ENCODE measurements at regions not wholly inside any gene's neighbourhood (a gene's known extent, or its start where the extent isn't known, plus 50 kb on each side); places are given as distances from the start of the nearest gene placed in this dataset.

DNA sequence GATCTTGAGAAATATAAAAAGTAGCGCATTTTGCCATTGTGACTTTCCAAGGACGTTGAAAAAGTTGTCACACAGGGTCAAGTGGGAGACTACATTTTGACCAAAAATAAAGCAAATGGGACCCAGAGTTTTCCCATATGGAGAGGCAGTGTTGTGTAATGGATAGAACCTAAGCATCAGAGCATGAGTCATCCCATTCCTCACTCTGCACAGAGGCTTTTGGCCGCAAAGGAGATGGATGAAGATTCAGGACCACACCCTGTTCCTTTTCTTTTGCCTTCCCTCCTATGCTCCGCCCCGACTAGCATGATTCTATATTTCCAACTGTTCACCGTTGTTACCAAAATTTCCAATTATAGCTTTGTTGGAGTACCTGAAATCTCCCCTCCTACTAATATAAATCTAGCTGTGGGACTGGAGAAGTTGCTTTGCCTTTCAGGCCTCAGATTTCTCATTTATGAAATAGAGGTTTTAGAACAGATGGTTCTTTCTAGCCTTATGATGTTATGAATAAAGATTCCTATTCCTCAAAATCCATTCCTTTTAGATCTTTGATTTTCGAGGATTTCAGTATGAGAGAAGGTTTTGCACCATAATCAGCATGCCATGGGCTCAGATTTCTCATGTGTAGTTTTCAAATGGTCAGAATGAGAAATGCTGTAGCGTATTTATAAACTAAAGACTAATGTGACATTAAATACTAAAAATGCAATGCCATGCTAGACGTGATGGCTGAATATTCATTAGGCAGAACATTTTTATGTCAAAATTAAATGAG is 921.9 kb upstream of the TENM4 start:
- H3K27ac Mint-ChIP-seq = no peak overlapping the region
- H3K36me3 Mint-ChIP-seq = no peaks in the 10 kb centered on the region
- DNase-seq (ENCODE audit: low spot score in 2 of 2) (no peak), ATAC-seq (ENCODE audit: low read depth) (no peak)
- H3K9me3 Mint-ChIP-seq = peaks cover 3% of the 10 kb centered on the region
- H3K27me3 Mint-ChIP-seq = no peaks in the 10 kb centered on the region
- H3K4me1 Mint-ChIP-seq = no peaks in the 10 kb centered on the region
- H3K4me3 Mint-ChIP-seq = no peak overlapping the region

DNA sequence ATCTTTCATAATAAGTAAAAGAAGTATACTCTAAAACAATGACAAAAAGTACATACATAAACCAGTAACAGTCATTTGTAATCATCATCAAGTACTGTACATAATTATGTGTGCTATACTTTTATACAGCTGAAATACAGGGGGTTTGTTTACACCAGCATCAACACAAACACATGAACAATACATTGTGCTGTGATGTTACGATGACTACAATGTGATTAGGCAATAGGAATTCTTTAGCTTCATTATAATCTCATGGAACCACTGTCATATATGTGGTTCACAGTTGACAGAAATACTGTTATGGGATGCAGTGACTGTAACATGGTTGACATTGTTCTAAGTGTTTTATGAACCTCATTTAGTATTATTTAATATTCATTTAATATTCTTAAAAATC is 914.4 kb upstream of the TENM4 start:
- Mint-ChIP-seq H3K27me3 (no peaks in the 10 kb centered on the region), H3K36me3 (no peaks in the 10 kb centered on the region), H3K27ac (no peak overlapping the region), H3K9me3 (peaks cover 4% of the 10 kb centered on the region), H3K4me1 (no peaks in the 10 kb centered on the region), H3K4me3 (no peak overlapping the region)
- DNase-seq (ENCODE audit: low spot score in 2 of 2) (no peak), ATAC-seq (ENCODE audit: low read depth) (no peak)

DNA sequence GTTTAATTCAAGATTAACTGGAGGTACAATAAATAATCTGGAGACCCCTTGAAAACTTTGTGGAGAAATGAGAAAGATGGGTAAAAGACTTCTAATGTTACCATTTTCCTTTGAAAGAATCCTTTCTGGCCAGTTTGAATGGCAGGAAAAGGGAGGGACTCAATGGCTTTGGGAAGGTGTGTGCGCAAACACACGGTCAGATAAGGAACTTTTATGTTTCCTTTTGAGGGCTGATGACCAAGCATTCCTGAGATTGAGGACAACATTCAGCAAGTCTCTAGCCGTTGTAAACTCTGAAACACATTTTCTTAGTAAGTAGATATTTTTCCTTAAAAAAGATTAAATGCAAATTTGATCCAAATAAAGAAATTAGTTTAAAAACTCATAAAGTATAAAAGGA is 909.7 kb upstream of the TENM4 start:
- H3K4me3 Mint-ChIP-seq = no peak overlapping the region
- no peaks in the 10 kb centered on the region for H3K36me3 Mint-ChIP-seq
- DNase-seq (ENCODE audit: low spot score in 2 of 2) (no peak), ATAC-seq (ENCODE audit: low read depth) (no peak)
- no peaks in the 10 kb centered on the region for H3K4me1 Mint-ChIP-seq
- H3K9me3 Mint-ChIP-seq = no peaks in the 10 kb centered on the region
- H3K27ac Mint-ChIP-seq = no peak overlapping the region
- no peaks in the 10 kb centered on the region for H3K27me3 Mint-ChIP-seq

DNA sequence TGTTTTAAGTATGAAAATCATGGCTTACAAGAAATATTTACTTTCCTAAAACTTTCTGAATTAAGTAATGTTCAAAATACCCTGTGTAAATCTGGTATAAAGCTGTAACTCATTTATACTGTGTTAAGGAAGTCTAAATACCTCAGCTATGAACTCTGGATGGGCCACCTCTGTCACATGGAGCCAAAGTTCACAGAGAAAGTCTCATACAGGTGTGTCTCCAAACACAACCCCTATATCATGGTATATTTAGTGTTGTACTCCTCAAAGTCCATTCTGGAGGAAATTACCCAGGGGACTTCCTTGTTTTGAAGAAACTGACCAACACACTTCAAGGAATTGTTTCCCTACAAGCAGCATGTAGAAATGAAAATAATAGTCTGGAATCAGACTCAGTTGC is 909.2 kb upstream of the TENM4 start:
- no peak overlapping the region for H3K4me3 Mint-ChIP-seq
- no peaks in the 10 kb centered on the region for H3K9me3 Mint-ChIP-seq
- ATAC-seq (ENCODE audit: low read depth) (no peak), DNase-seq (ENCODE audit: low spot score in 2 of 2) (no peak)
- no peak overlapping the region for H3K27ac Mint-ChIP-seq
- no peaks in the 10 kb centered on the region for H3K36me3 Mint-ChIP-seq
- H3K4me1 Mint-ChIP-seq = no peaks in the 10 kb centered on the region
- no peaks in the 10 kb centered on the region for H3K27me3 Mint-ChIP-seq

DNA sequence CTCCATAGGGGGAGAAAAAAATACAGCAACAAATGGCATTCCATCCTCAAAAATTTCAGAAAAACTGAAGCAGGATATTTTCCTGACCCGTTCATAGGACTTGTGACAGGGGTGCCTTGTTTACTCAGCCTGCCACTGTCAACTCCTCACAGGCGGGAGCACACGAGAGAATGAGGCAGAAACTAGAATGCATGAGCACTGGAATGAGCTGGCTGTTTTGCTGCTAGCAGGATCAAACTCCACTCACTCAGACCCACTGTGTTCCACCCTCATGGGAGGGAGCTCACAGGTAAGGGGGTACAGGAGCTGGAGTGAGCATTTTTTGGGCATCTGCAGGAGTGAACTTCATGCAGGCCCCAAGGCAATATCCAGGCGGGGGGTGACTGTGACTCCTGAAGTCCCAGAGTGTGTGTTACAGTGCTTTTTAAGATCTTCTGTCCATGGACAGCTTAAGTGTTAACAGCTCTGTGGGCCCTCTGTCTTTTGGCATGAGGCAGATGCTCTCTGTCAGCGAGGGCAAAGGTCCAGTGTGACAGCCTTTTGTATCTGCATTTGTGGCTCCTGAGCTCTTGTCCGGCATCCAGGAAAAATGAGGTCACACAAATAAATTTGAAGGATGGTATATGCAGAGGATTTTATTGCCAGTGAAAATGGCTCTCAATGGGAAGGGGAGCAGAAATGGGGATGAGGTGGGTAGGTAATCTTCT is 905.7 kb upstream of the TENM4 start:
- Mint-ChIP-seq H3K27ac (no peak overlapping the region), H3K9me3 (peaks cover 2% of the 10 kb centered on the region), H3K4me3 (no peak overlapping the region), H3K27me3 (no peaks in the 10 kb centered on the region), H3K36me3 (no peaks in the 10 kb centered on the region), H3K4me1 (no peaks in the 10 kb centered on the region)
- DNase-seq (ENCODE audit: low spot score in 2 of 2) = no peak
- no peak for ATAC-seq (ENCODE audit: low read depth)

DNA sequence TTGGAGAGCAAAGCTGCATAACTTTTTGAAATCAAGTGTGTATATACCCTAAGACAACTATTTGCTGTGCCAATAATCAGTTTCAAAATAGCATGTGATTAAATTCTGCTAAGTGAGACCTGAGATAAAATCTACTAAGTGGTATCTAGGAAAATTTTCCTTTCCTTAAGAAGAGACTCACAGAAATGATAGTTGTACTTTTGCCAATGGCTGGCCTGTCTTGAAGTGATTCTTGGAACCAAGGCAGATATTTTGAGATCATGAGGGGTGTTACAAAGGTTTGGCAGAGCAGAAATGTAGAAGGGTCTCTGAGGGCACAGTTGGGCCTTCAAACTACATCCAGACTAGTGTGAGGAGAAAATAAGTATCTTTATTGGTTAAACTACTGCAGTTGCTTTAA is 902.6 kb upstream of the TENM4 start:
- Mint-ChIP-seq H3K27ac (no peak overlapping the region), H3K4me3 (no peak overlapping the region), H3K36me3 (no peaks in the 10 kb centered on the region), H3K4me1 (no peaks in the 10 kb centered on the region), H3K27me3 (no peaks in the 10 kb centered on the region), H3K9me3 (peaks cover 2% of the 10 kb centered on the region)
- no peak for DNase-seq (ENCODE audit: low spot score in 2 of 2)
- ATAC-seq (ENCODE audit: low read depth) = no peak

DNA sequence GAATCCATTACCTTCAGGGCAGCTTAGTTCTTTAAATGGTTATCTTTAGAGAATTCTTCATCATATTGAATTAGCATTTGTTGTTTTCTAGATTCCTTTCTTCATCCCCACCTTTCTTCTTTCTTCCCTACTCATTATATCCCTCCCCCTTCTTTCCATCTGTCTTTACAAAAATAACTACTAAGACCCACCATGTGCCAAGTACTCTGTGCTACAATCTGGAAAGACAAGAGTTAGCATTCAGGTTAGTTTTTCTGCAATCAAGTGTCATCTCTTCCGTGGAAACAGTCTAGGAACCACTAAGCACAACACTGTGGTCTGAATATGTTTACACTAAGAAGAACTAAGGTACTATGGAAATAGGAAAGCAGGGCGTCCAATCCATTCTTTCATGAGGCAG is 897.4 kb upstream of the TENM4 start:
- Mint-ChIP-seq H3K27me3 (no peaks in the 10 kb centered on the region), H3K27ac (no peak overlapping the region), H3K4me3 (no peak overlapping the region), H3K36me3 (no peaks in the 10 kb centered on the region), H3K4me1 (no peaks in the 10 kb centered on the region), H3K9me3 (peaks cover 6% of the 10 kb centered on the region)
- no peak for DNase-seq (ENCODE audit: low spot score in 2 of 2)
- no peak for ATAC-seq (ENCODE audit: low read depth)

DNA sequence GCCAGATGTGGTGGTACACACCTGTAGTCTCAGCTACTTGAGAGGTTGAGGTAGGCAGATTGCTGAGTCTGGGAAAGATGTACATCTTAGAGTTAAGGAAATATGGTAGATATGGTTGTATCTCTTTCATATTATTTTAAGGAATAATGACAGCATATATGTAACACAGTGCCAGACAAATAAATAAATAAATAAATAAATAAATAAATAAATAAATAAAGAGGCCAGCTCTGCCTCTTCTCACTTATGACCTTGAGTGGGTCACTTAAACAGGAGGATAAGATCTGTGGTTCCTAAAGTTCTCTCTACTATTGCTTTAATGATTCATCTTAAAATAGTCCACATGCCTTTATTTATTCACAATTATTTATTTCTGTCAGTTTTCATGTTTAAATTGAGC is 890.9 kb upstream of the TENM4 start:
- peaks cover 6% of the 10 kb centered on the region for H3K9me3 Mint-ChIP-seq
- no peaks in the 10 kb centered on the region for H3K36me3 Mint-ChIP-seq
- H3K27me3 Mint-ChIP-seq = no peaks in the 10 kb centered on the region
- H3K4me3 Mint-ChIP-seq = no peak overlapping the region
- ATAC-seq (ENCODE audit: low read depth) (no peak), DNase-seq (ENCODE audit: low spot score in 2 of 2) (no peak)
- H3K4me1 Mint-ChIP-seq = no peaks in the 10 kb centered on the region
- H3K27ac Mint-ChIP-seq = no peak overlapping the region

DNA sequence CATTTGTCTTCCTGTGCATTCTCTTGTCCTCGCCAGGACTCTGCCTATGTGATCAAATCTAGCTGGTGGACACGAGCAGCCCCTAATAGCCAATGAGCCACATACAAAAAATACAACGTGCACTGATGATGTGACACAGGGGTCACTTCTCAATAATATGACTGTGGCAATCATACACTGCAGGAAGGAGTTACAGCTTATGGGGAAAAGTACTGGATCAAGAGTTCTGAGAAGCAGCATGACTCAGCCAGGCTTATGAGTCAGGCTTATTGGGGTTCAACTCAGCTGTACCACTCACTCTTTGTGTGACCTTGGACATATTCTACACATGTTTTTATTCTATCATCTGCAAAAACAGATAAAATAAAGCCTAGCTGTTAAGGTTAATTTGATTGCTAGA is 889.4 kb upstream of the TENM4 start:
- DNase-seq (ENCODE audit: low spot score in 2 of 2) (no peak), ATAC-seq (ENCODE audit: low read depth) (no peak)
- H3K4me1 Mint-ChIP-seq = no peaks in the 10 kb centered on the region
- no peaks in the 10 kb centered on the region for H3K36me3 Mint-ChIP-seq
- H3K4me3 Mint-ChIP-seq = no peak overlapping the region
- H3K9me3 Mint-ChIP-seq = peaks cover 6% of the 10 kb centered on the region
- H3K27me3 Mint-ChIP-seq = no peaks in the 10 kb centered on the region
- H3K27ac Mint-ChIP-seq = no peak overlapping the region

DNA sequence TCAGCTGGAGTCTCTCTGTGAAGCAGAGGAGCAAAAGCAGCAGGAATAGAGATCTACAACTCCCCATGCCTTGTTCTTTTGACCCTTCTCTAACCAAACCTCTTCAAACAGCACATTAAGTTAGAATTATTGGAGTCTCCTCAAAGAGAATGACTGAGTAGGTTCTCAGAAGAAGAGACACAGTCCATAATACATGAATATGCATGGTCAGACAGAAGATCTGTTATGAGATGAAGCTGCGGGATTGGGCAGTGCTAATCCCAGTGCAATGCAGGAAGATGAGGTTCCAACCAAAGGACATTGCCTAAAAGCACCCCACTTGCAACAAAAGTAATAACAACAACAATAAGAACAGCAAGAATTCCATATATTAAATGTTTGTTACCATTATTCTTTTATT is 887.9 kb upstream of the TENM4 start:
- no peak overlapping the region for H3K4me3 Mint-ChIP-seq
- DNase-seq (ENCODE audit: low spot score in 2 of 2) (no peak), ATAC-seq (ENCODE audit: low read depth) (no peak)
- H3K27ac Mint-ChIP-seq = no peak overlapping the region
- no peaks in the 10 kb centered on the region for H3K36me3 Mint-ChIP-seq
- H3K4me1 Mint-ChIP-seq = no peaks in the 10 kb centered on the region
- no peaks in the 10 kb centered on the region for H3K27me3 Mint-ChIP-seq
- peaks cover 6% of the 10 kb centered on the region for H3K9me3 Mint-ChIP-seq

DNA sequence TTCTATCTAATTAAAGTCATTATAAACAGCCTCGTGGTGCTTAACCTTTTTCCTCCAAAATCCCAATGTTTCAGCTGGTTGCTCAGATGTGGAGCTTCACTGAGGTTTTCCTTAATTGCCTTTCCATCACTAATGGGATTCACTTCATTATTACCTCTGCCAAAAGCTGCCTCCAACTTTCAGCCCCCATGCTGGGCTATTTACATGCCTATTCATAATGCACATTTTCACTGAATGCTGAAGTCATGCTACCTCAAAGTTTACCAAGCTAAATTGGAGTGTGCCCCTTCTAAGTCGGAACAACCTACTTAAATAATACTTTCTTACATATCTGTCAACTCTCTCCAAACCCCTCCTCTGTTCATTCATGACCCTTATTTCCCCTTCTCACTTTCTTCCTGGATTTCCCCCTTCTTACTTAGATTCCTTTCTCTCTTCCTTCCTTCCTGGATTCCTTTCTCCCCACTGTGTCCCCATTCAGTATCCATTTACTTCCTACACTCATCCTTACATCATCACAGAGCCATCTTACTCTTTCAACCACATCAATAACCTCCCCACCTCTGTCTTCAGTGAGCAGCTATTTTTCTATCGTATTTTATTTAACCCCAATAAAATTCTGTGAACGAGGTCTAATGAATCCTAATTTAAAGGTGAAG is 887.3 kb upstream of the TENM4 start:
- Mint-ChIP-seq H3K4me3 (no peak overlapping the region), H3K27me3 (no peaks in the 10 kb centered on the region), H3K4me1 (no peaks in the 10 kb centered on the region), H3K36me3 (no peaks in the 10 kb centered on the region), H3K9me3 (peaks cover 6% of the 10 kb centered on the region), H3K27ac (no peak overlapping the region)
- ATAC-seq (ENCODE audit: low read depth) (no peak), DNase-seq (ENCODE audit: low spot score in 2 of 2) (no peak)

DNA sequence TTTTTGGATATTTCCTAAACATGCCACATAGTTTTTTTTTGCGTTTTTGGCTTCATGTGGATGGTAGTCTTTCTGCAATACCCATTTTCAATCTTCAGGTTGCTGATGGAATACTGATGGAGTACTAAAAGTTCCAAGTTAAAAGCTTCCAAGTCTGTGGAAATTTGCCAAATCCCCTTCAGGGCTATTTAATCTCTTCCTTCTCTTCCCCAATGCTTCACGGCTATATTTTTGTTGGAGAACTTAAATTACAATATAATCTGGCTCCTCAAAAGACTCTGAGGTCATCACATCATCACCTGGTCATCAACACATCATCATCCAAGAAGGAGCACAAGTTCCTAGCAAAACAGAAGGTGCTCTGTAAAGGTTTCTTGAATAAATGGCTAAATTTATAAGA is 881.0 kb upstream of the TENM4 start:
- H3K4me1 Mint-ChIP-seq = no peaks in the 10 kb centered on the region
- H3K27ac Mint-ChIP-seq = no peak overlapping the region
- DNase-seq (ENCODE audit: low spot score in 2 of 2) = no peak
- H3K9me3 Mint-ChIP-seq = peaks cover 3% of the 10 kb centered on the region
- H3K27me3 Mint-ChIP-seq = no peaks in the 10 kb centered on the region
- no peak overlapping the region for H3K4me3 Mint-ChIP-seq
- H3K36me3 Mint-ChIP-seq = no peaks in the 10 kb centered on the region
- no peak for ATAC-seq (ENCODE audit: low read depth)

DNA sequence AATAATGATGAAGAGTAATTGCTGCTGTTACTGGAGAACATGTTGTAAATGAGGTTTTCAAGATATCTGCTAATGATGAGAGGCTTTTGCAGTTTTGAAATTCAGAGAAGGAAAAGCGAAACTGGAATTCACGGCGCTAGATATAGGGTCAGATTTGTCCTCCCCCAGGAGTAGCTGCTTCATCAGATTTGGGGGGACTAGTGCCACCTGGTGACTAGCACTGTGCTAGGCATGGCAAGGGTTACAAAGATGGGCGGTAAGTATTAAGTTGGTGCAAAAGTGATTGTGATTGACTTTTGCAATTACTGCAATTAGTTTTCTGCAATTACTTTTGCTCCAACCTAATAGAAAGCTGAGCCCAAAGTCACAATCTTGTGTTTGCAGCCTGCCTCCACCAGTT is 879.9 kb upstream of the TENM4 start:
- ATAC-seq (ENCODE audit: low read depth) (no peak), DNase-seq (ENCODE audit: low spot score in 2 of 2) (no peak)
- peaks cover 1% of the 10 kb centered on the region for H3K9me3 Mint-ChIP-seq
- no peaks in the 10 kb centered on the region for H3K36me3 Mint-ChIP-seq
- no peaks in the 10 kb centered on the region for H3K4me1 Mint-ChIP-seq
- no peak overlapping the region for H3K4me3 Mint-ChIP-seq
- H3K27ac Mint-ChIP-seq = no peak overlapping the region
- H3K27me3 Mint-ChIP-seq = no peaks in the 10 kb centered on the region

DNA sequence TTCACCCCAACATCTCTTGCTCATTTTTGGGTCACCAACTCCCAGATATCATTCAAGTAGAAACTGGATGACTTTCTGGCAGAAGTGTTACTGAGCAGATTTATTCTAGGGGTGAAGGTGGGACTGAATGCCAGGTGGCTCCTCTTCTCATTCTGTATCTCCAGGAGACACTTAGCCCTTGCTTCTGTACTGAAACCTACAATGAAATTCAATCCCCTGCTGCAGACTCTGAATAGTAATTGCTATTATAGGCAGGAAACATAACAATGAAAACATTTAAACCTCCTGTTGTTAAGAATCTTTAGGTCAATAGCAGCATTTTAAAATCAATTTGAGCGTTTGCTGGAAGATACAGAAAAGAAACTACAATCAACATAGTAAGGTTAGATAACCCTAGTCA is 879.4 kb upstream of the TENM4 start:
- no peaks in the 10 kb centered on the region for H3K27me3 Mint-ChIP-seq
- H3K27ac Mint-ChIP-seq = no peak overlapping the region
- peaks cover 1% of the 10 kb centered on the region for H3K9me3 Mint-ChIP-seq
- ATAC-seq (ENCODE audit: low read depth) (no peak), DNase-seq (ENCODE audit: low spot score in 2 of 2) (no peak)
- no peaks in the 10 kb centered on the region for H3K4me1 Mint-ChIP-seq
- H3K4me3 Mint-ChIP-seq = no peak overlapping the region
- H3K36me3 Mint-ChIP-seq = no peaks in the 10 kb centered on the region
